CMK (cell line): ENCODE measurements at regions not wholly inside any gene's neighbourhood (a gene's known extent, or its start where the extent isn't known, plus 50 kb on each side); places are given as distances from the start of the nearest gene placed in this dataset.
"Not testable (repeated sequence)": the region's sequence is repeated elsewhere in the genome, so short reads cannot be mapped to it uniquely, and the experiment has no call there.

Experiments
- DNase-seq: peaks from one replicate; pipeline ENCODE4 v3.0.0-alpha.2; 2010; ENCODE audit warnings: low read depth

DNA sequence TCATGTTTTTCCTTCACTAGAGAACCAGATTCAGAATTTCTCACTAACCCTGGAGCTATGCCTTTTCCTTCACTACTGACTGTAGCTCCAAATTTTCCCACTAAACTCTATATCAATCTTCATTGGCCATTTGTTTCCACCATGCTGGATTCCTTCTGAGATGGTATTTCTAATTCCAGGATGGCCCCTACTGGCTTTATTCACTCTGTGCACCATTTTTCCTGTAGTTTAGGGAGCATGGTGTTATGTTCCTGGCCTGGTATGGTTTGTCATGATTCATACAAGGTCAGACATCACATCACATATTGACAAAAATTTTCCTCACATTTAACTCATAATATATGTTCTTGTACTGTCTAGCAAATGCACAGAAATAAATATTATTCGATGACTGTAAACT is 229.2 kb upstream of the TFPI start:
- DNase-seq = no peak

DNA sequence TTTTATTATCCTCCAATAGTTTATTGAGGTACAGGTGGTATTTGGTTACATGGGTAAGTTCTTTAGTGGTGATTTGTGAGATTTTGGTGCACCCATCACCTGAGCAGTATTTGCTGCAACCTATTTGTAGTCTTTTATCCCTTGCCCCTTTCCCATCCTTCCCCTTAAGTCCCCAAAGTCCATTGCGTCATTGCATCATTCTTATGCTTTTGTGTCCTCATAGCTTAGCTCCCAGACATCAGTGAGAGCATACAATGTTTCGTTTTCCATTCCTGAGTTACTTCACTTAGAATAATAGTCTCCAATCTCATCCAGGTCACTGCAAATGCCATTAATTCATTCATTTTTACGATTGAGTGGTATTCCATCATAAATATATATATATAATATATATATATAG is 229.9 kb upstream of the TFPI start:
- DNase-seq = not testable (repeated sequence)

DNA sequence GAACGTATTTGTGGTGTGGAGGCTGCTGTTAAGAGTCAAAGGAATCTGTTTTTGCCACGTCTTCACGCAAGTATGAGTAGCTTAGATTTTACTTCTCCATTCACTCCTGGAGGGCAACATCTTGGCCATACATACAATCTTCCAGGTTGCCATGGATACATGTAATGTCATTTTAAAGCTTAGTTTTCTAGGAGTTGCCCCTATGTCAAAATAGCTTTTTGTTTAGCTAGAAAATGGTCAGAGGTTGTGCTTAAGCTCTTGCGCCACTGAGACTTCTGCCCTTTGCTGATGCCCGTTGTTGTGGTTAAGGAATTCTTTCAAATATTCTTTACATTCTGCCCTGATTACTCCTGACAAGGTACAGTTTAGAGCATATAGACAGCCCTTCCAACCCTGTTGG is 245.4 kb upstream of the TFPI start:
- DNase-seq = no peak

DNA sequence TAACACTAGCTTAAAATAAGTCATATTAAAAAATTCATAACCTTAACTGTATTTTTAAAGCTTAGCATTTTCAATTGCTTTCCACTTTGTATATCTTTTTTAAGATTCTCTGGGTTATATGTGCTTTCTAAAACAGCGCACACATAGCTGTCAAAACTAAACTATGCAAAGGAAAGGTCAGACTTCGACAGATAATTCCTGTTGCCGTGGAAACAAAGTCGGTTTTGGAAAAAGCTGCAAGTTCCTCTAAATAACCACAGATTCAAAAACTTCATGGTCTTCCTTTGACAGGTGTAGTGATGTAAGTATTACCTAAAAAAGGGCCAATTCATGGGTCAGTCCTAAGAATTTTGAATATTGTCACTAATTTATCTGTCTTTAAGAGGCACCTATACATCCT is 249.6 kb upstream of the TFPI start:
- no peak for DNase-seq

DNA sequence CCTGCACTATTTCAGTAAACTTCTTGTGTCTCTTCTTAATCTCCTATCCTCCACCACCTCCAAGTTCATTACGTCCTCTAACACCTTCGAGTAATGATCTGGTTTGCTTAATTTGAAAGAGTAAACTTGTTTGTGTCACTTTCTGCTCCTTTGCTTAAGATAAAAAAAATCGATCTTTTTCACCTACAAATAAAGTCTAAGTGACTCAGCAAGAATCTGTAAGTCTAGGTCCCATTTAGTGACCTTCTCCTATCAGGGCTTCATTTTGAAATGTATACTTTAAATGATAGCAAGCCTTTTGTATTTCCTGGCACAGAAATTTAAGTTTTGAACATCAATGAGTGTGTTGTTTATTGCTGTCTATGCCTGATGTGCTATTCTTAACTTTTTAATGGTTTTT is 260.9 kb upstream of the TFPI start:
- no peak for DNase-seq

DNA sequence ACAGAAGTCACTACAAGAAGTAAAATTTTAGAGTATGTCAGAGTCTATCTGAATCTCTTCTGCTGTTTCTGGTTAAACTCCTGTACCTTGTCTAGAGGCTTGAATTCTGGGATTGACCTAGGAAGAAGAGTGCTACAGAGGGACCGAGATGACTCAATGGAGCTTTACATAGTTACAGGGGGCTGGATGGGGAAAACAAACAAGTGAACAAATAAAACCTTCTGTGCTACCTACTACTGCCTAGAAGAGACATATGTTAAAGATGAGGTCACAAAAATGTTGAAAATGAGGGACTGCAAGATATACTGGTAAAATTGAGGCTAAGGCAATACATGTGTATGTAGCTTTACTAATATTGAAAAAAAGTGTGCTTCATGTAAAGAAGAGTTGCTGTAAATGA is 265.4 kb upstream of the TFPI start:
- DNase-seq = no peak

DNA sequence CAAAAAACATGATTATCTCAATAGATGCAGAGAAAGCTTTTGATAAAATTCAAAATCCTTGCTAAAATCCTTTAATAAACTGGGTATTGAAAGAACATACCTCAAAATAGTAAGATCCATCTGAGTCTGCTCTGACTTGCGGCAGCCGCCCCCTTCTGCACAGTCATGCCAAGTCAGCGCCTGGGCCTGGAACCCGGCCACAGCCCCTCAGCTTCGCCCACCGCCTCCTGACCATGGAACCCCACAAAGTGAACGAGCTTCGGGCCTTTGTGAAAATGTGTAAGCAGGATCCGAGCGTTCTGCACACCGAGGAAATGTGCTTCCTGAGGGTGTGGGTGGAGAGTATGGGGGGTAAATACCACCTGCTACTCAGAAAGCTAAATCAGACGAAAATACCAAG is 270.9 kb upstream of the TFPI start:
- DNase-seq = no peak

DNA sequence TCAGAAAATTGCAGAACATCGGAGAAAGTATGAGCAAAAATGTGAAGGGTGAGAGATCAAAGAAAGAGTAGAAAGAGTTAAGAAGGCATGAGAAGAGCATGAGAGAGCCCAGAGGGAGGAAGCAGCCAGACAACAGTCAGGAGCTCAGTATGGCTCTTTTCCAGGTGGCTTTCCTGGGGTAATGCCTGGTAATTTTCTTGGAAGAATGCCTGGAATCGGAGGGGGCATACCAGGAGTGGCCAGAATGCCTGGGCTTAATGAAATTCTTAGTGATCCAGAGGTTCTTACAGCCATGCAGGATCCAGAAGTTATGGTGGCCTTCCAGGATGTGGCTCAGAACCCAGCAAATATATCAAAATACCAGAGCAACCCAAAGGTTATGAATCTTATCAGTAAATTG is 271.8 kb upstream of the TFPI start:
- no peak for DNase-seq

DNA sequence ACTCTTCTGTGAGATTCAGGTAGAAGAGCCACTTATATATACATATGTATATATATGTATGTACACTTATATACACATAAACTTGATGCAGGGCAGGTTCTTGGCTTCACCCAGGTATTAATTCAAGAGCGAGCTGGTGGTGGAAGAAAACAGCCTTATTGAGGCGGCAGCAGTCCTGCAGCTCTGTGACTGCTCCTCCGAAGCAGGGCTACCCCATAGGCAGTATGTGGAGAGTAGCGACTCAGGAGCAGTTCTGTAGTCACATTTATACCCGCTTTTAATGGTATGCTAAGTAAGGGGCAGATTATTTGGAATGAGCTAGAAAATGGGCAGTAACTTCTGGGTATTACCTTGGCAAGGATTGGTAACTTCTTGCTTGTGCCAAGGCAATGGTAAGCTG is 280.6 kb upstream of the TFPI start:
- no peak for DNase-seq

DNA sequence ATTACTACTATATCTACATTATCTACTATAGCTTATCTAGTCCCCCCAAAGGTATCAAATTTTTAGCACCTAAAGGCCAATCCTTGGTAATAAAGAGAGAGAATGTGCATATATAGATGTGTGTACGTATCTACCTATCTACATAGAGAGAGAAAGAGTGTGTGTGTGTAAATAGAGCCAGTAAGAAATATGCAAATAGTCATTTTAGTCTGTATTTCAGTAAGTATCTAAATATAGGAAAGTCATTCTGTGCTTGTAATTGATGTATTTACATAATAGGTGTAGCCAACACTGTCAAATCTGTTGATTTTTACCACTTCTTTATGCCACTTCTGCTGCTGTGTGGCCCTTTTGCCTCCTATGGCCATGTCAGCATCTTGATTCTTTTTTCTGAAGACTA is 284.5 kb upstream of the TFPI start:
- no peak for DNase-seq

DNA sequence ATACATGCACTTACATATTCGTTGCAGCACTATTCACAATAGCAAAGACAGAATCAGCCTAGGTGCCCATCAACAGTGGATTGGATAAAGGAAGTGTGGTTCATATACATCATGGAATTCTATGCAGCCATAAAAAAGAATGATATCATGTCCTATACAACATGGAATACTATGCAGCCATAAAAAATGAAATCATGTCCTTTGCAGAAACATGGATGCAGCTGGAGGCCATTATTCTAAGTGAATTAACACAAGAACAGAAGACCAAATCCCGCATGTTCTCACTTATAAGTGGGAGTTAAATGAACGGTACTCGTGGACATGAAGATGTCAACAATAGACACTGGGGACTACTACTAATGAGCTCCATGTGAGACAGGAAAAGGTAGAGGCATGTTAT is 288.1 kb upstream of the TFPI start:
- no peak for DNase-seq

DNA sequence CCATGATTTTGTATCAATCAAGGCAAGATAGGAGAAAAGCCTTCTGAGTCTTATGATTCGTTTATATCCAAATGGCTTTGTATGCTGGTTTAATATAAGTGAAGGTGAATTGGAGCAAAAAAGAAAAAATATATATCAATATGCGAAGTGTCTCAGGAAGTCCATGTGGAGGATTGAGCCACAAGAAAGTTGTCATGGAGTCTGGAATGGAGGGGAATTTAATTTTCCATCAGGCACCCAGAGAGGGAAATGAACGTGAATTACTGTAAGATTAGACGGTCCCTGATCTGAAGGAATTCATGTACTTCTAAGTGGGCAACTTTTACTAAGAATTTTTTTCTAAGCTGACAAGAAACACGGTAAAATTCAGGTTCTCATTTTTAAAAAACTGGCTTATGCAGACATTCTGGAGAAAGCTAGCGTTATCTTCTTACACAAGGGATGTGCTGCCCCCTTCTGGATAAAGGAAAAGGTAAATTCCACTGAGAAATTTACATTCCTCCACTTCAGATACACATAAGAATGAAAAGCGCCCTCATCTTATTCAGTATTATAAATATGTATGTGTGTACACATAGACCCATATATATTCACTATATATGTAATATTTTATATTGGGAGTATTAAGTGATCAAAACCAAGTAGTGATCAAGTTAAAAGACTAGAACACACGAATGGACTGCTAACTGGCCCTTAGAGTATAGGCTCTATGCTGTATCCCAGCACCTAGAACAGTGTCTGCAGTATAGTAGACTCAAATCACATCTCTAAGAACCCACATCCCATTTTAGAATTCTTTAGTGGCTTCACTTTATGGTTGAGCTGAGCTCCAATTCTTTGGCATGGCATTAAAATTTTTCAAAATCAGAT is 289.0 kb upstream of the TFPI start:
- peak; percentile 7 for DNase-seq

DNA sequence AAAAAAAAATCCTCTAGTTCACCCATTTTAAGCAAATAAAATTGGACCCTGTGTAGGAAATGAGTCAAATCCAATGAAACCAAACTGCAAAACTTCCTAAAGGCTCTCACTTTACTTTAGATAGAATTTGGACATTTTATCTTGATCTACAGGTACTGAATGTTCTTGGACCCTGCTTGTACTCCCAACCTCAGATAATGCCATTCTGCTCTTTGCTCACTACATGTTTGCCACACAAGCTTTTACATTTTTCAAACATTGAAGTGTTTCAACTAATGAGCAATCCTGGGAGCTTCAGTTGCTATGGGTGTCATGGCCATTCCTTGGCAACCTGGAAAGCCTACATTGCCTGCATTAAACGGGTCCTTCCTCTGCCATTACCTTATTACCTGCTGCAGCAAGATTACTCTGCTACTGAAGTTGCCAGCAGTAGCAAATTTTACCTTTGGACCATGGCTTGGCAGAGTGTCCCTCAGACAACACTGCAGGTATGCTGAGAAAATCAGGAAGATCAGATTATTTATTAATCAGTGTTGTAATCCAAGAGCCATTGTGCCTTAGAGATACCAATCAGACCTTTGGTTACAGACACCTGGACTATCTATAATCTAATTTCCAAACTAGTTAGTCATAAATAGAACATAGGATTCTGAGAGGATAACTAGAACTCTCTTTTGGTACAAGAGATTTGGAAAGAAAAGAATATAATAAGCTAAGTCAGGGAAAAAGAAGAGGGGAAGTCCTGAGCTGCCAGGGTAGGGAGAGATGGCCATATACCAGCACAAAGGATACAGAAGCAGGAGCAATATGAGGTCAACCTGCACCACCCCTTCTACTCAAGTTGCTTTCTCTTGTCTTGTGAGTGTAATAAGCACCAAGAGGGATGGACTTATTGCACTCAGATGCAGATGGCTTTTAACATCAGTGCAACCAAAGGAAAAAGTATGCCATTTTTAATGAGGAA is 293.3 kb upstream of the TFPI start:
- no peak for DNase-seq

DNA sequence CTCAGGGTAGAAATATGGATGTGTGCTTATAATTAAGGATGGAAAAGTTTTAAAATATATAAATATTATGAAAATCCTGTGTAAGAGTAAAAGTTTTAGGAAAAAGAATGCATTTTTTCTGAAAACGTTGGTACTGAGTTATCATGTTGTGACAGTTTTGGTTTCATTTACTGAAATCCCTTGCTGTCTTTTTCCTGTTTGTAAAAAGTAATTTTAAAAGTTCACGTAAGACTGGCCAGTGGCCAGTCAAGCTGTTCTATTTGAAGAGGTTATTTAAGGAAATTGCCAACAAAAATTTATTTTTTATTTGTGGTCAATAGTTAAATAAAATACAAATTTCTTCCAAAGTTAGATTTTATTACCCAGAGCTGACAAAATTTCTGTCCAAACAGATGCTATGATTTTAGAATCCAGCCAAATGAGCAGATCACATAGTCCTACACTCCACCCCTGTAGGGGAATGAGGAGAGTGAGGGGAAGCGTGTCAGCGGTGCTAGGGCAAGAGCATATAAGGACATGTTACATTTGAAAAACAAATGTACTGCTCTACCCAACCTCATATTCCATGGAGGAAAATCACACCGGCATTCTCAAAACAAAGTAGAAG is 297.8 kb upstream of the TFPI start:
- DNase-seq = no peak

DNA sequence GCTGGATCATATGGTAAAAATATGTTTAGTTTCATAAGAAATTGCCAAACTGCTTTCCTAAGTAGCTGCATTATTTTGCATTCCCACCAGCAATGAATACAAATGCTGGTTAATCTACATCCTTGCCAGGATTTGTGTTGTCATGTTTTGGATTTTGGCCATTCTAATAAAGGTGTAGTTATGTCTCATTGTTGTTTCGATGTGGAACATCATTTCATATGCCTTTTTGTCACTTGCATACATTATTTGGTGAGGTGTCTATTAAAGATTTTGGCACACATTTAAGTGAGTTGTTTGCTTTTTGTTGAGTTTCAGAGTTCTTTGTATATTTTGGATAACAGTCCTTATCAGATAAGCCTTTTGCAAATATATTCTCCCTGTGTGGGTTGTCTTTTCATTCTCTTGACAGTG is 299.2 kb upstream of the TFPI start:
- DNase-seq = no peak

DNA sequence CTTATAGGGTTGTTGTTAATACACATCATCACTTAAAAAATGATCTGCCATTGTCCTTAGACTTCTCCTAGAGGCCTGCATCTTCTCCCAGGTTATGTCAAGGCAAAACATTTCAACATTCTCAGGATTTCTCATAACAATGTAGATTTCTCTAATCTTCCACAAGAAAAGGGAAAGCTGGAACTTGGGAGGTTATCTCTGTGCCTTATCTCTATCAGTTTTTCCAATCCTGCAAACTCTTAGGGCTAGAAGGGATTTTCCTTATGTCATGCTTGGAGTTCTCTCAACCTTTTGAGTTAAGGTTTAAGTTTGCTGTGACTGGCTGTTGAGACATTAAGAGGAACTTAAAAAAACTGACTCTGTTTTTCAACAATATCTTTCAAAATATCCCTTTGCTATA is 300.6 kb upstream of the TFPI start:
- no peak for DNase-seq

DNA sequence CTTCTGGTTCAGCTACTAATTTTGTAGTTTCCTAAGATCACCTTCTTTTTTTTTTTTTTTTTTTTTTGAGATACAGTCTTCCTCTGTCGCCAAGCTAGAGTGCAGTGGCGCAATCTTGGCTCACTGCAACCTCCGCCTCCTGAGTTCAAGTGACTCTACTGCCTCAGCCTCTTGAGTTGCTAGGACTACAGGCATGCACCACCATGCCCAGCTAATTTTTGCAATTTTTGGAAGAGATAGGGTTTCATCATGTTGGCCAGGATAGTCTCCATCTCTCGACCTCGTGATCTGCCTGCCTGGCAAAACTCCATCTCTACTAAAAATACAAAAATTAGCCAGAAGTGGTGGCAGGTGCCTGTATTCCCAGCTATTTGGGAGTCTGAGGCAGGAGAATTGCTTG is 301.5 kb upstream of the TFPI start:
- DNase-seq = no peak

DNA sequence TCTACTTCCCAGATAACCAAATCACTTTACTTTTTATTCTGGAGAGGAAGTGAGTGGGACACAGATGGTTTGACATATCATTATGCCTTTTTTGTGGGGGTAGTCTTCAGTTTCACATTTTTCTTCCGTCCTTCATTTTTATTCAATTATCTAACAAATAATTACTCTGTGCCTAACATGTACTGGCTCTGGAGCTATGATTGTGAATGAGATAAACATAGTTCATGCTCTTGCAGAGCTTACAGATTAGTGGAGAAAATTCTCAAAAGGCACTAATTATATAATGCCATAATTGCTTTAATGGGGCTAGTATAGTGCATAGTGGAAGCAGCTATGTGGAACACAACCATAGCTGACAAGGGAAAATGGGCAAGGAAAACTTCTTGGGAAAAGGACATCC is 303.6 kb upstream of the TFPI start:
- DNase-seq = no peak

DNA sequence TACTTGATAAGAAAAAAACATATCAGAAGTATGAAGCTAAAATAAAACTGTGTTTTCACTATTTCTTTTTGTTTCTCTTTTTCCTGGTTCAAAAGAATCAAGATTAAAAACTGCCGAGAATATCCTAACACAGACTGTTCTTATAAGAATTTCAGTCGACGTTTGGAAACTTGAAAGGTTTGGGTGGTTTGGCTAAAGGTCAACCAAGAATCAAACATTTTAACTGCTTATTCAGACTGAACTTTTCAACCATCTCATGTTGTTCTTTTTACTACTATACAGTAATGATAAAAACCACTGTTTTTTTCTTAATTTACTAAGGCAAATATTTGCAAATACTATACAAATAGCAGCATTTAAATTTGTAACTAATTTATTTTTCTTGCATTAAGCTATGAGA is 308.5 kb upstream of the TFPI start:
- no peak for DNase-seq

DNA sequence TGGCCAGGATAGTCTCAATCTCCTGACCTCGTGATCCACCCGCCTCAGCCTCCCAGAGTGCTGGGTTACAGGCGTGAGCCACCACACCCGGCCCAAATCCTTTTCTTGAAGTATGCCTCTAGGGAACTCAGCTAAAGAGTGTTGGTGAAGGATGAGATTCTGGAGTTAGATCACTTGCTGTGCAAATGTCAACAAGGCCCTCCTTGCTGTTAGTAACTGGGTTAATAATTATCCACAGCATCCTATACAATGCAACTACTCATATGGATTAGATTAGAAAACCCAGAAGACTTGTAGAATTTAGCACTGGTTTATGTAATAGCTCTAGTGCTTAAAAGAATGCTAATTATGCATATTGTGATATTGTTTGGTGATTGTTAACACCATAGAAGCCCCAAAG is 310.8 kb upstream of the TFPI start:
- no peak for DNase-seq

DNA sequence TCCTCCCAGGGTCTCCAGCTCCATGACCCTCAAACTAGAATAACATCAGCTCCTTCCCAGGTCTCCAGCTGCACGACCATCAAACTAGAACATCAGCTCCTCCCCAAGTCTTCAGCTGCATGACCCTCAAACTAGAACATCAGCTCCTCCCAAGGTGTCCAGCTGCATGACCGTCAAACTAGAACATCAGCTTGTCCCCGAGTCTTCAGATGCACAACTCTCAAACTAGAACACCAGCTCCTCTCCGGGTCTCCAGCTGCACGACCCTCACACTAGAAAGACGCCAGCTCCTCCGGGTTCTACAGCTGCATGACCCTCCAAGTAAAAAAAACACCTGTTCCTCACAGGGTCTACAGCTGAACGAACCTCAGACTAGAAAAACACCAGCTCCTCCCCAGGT is 312.9 kb upstream of the TFPI start:
- no peak for DNase-seq

DNA sequence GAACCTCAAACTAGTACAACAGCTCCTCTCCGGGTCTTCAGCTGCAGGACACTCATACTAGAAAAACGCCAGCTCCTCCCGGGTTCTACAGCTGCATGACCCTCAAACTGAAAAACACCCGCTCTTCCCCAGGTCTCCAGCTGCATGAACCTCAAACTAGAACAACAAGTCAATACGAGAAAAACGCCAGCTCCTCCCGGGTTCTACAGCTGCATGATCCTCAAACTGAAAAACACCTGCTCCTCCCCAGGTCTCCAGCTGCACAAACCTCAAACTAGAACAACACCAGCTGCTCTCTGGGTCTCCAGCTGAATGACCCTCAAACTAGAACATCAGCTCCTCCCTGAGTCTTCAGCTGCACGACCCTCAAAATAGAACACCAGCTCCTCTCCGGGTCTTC is 315.0 kb upstream of the TFPI start:
- no peak for DNase-seq

DNA sequence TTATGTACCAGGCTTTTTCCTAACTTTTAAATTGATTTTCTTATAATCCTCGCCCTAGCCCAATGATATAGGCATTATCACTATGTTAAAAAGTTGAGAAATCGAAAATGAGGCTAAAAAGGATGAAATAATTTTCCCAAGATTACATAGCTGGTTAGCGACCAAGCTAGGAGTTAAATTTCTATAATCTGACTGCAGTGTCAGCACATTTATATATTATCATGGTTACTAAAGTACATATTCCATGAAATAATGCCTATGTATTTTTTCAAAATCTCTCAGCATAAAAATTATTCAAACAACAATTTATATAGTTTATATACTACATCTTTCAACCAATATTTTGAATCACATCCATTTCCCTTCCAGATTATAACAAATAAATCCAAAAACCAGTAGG is 317.3 kb upstream of the TFPI start:
- DNase-seq = no peak
